ENCODE measurements at regions not wholly inside any gene's neighbourhood (a gene's known extent, or its start where the extent isn't known, plus 50 kb on each side); places are given as distances from the start of the nearest gene placed in this dataset.

- Histone ChIP-seq H3K27ac (ENCODE audit: low read depth, low read length) (no peak overlapping the region), H3K9ac (ENCODE audit: low read length) (no peak overlapping the region), H2AFZ (ENCODE audit: low read depth, low read length, poor library complexity, severe bottlenecking) (no peak overlapping the region), H3K9me3 (ENCODE audit: control insufficient read depth in 1 of 2, insufficient read depth in 1 of 2, low read depth in 1 of 2, low read length in 2 of 2) (no peaks in the 10 kb centered on the region), H3K79me2 (ENCODE audit: insufficient read depth, low read length) (no peaks in the 10 kb centered on the region), H3K4me3 (replicated peaks in 1 of 2; ENCODE audit: low read depth in 1 of 2, low read length in 2 of 2) (no peak overlapping the region), H3K9me2 (ENCODE audit: insufficient read depth) (no peaks in the 10 kb centered on the region), H3K36me3 (ENCODE audit: control insufficient read depth in 1 of 2, insufficient read depth in 2 of 2, low read length in 2 of 2) (no peaks in the 10 kb centered on the region), H3K27me3 (ENCODE audit: insufficient read depth, low read length) (no peaks in the 10 kb centered on the region), H3K4me2 (ENCODE audit: low read length) (no peak overlapping the region), H4K20me1 (ENCODE audit: insufficient read depth) (no peaks in the 10 kb centered on the region), H3K4me1 (ENCODE audit: control insufficient read depth in 1 of 2, insufficient read depth in 2 of 2, low read length in 2 of 2) (peaks cover 0 to 4% of the 10 kb centered on the region in 2 experiments; a peak in 1 of 4 replicates)
- ChIA-PET POLR2A (no interaction called here), RAD21 (ENCODE audit: low non-redundant PET in 1 of 2, low total read pairs in 2 of 2, uncharacterized antibody in 2 of 2, unreplicated experiment in 2 of 2) (no interaction called here), CTCF (no interaction called here)
- TF ChIP-seq REST (IDR thresholded peaks at IDR 0.05; ENCODE audit: low read depth) = no peak
- TF ChIP-seq CBX3 (IDR thresholded peaks at IDR 0.05; ENCODE audit: low read depth) = no peak
- no peak for TF ChIP-seq ZFX (IDR thresholded peaks at IDR 0.05)
- ATAC-seq (no peak), DNase-seq (ENCODE audit: low read depth, low spot score) (no peak)
- no TSS peak for BruUV-seq (replicated peaks)
- intact Hi-C loops (cut with micrococcal nuclease) = no loop called here
Observed at GRCh38 chr4:152234571-152234970, 301.3 kb downstream of the FBXW7 start.

- Histone ChIP-seq H3K9me2 (ENCODE audit: insufficient read depth) (no peaks in the 10 kb centered on the region), H3K9ac (ENCODE audit: low read length) (no peak overlapping the region), H3K4me1 (ENCODE audit: control insufficient read depth in 1 of 2, insufficient read depth in 2 of 2, low read length in 2 of 2) (peaks cover 0 to 4% of the 10 kb centered on the region in 2 experiments; a peak in 1 of 4 replicates), H3K27ac (ENCODE audit: low read depth, low read length) (no peak overlapping the region), H3K4me3 (replicated peaks in 1 of 2; ENCODE audit: low read depth in 1 of 2, low read length in 2 of 2) (no peak overlapping the region), H3K36me3 (ENCODE audit: control insufficient read depth in 1 of 2, insufficient read depth in 2 of 2, low read length in 2 of 2) (no peaks in the 10 kb centered on the region), H3K27me3 (ENCODE audit: insufficient read depth, low read length) (no peaks in the 10 kb centered on the region), H3K9me3 (ENCODE audit: control insufficient read depth in 1 of 2, insufficient read depth in 1 of 2, low read depth in 1 of 2, low read length in 2 of 2) (no peaks in the 10 kb centered on the region), H2AFZ (ENCODE audit: low read depth, low read length, poor library complexity, severe bottlenecking) (no peak overlapping the region), H3K4me2 (ENCODE audit: low read length) (no peak overlapping the region), H4K20me1 (ENCODE audit: insufficient read depth) (no peaks in the 10 kb centered on the region), H3K79me2 (ENCODE audit: insufficient read depth, low read length) (no peaks in the 10 kb centered on the region)
- ChIA-PET CTCF (no interaction called here), RAD21 (ENCODE audit: low non-redundant PET in 1 of 2, low total read pairs in 2 of 2, uncharacterized antibody in 2 of 2, unreplicated experiment in 2 of 2) (no interaction called here), POLR2A (no interaction called here)
- intact Hi-C loops (cut with micrococcal nuclease) = no loop called here
- DNase-seq (ENCODE audit: low read depth, low spot score) (no peak), ATAC-seq (no peak)
- BruUV-seq (replicated peaks) = no TSS peak
- no peak for TF ChIP-seq ELF1 (IDR thresholded peaks at IDR 0.05; ENCODE audit: borderline replicate concordance, low read depth)
- TF ChIP-seq EGR1 (IDR thresholded peaks at IDR 0.05; ENCODE audit: low read depth) = no peak
- no peak for TF ChIP-seq POLR2AphosphoS5 (IDR thresholded peaks at IDR 0.05; ENCODE audit: low read depth, low read length)
- no peak for TF ChIP-seq SP1 (IDR thresholded peaks at IDR 0.05; ENCODE audit: low read depth)
- TF ChIP-seq ZNF274 (IDR thresholded peaks at IDR 0.05; ENCODE audit: low read depth, low read length) = no peak
- no peak for TF ChIP-seq POLR2A (IDR thresholded peaks at IDR 0.05; ENCODE audit: borderline replicate concordance, extremely low read depth, insufficient read depth, insufficient read length)
- TF ChIP-seq CBX3 (IDR thresholded peaks at IDR 0.05; ENCODE audit: low read depth) = no peak
- TF ChIP-seq MAX (IDR thresholded peaks at IDR 0.05) = no peak
- TF ChIP-seq RAD21 (IDR thresholded peaks at IDR 0.05; ENCODE audit: low read depth) = no peak
- no peak for TF ChIP-seq EZH2phosphoT487 (IDR thresholded peaks at IDR 0.05; ENCODE audit: borderline replicate concordance)
- TF ChIP-seq EZH2 (IDR thresholded peaks at IDR 0.05) = no peak
- no peak for TF ChIP-seq CEBPB (IDR thresholded peaks at IDR 0.05; ENCODE audit: low read depth)
- no peak for TF ChIP-seq SRF (IDR thresholded peaks at IDR 0.05; ENCODE audit: low read depth)
- no peak for TF ChIP-seq ZFX (IDR thresholded peaks at IDR 0.05)
- TF ChIP-seq YY1 (IDR thresholded peaks at IDR 0.05; ENCODE audit: extremely low read depth, insufficient replicate concordance, low read depth, low read length) = no peak
- no peak for TF ChIP-seq ZBTB33 (IDR thresholded peaks at IDR 0.05; ENCODE audit: extremely low read depth, insufficient replicate concordance, low read length)
Observed at GRCh38 chr4:152232271-152232670, 303.6 kb downstream of the FBXW7 start.
